ENCODE measurements at regions not wholly inside any gene's neighbourhood (a gene's known extent, or its start where the extent isn't known, plus 50 kb on each side); places are given as distances from the start of the nearest gene placed in this dataset.

GRCh38 chr9:87118594-87118993 lies 171.3 kb upstream of the GAS1 start:
- DNase-seq (ENCODE audit: low spot score) = no peak

- DNase-seq (ENCODE audit: low spot score) = peak; percentile 76
Observed at GRCh38 chr9:87119328-87119881, 172.1 kb upstream of the GAS1 start.

GRCh38 chr9:87120610-87121009 lies 173.3 kb upstream of the GAS1 start:
- DNase-seq (ENCODE audit: low spot score) = no peak

GRCh38 chr9:87122947-87123685 lies 175.8 kb upstream of the GAS1 start:
- DNase-seq (ENCODE audit: low spot score) = peak; percentile 83

- DNase-seq (ENCODE audit: low spot score) = no peak
Observed at GRCh38 chr9:87123830-87124229, 176.5 kb upstream of the GAS1 start.

- no peak for DNase-seq (ENCODE audit: low spot score)
Observed at GRCh38 chr9:87125819-87126218, 178.5 kb upstream of the GAS1 start.

GRCh38 chr9:87127543-87127942 lies 180.2 kb upstream of the GAS1 start:
- DNase-seq (ENCODE audit: low spot score) = no peak

- no peak for DNase-seq (ENCODE audit: low spot score)
Observed at GRCh38 chr9:87127978-87128614, 180.8 kb upstream of the GAS1 start.

- no peak for DNase-seq (ENCODE audit: low spot score)
Observed at GRCh38 chr9:87128844-87129493, 181.7 kb upstream of the GAS1 start.

GRCh38 chr9:87135074-87135473 lies 187.8 kb upstream of the GAS1 start:
- no peak for DNase-seq (ENCODE audit: low spot score)

- DNase-seq (ENCODE audit: low spot score) = no peak
Observed at GRCh38 chr9:87137718-87138117, 190.4 kb upstream of the GAS1 start.

- DNase-seq (ENCODE audit: low spot score) = no peak
Observed at GRCh38 chr9:87138128-87139040, 191.1 kb upstream of the GAS1 start.

- no peak for DNase-seq (ENCODE audit: low spot score)
Observed at GRCh38 chr9:87139099-87139730, 191.9 kb upstream of the GAS1 start.

- DNase-seq (ENCODE audit: low spot score) = no peak
Observed at GRCh38 chr9:87140142-87140541, 192.8 kb upstream of the GAS1 start.

GRCh38 chr9:87140605-87141109 lies 193.4 kb upstream of the GAS1 start:
- DNase-seq (ENCODE audit: low spot score) = no peak

GRCh38 chr9:87141124-87141523 lies 193.8 kb upstream of the GAS1 start:
- DNase-seq (ENCODE audit: low spot score) = no peak

GRCh38 chr9:87146933-87147332 lies 199.6 kb upstream of the GAS1 start:
- DNase-seq (ENCODE audit: low spot score) = no peak

GRCh38 chr9:87147839-87148238 lies 200.5 kb upstream of the GAS1 start:
- DNase-seq (ENCODE audit: low spot score) = no peak

GRCh38 chr9:87148331-87149104 lies 201.2 kb upstream of the GAS1 start:
- DNase-seq (ENCODE audit: low spot score) = peak; percentile 52

- no peak for DNase-seq (ENCODE audit: low spot score)
Observed at GRCh38 chr9:87149799-87150198, 202.5 kb upstream of the GAS1 start.
